Neural cell (in vitro differentiated cells): ENCODE measurements at regions not wholly inside any gene's neighbourhood (a gene's known extent, or its start where the extent isn't known, plus 50 kb on each side); places are given as distances from the start of the nearest gene placed in this dataset.

Source experiments
- CTCF ChIP-seq: fragments of 450-650 bp; IDR thresholded peaks from 2 replicates; pipeline ENCODE4 v1.5.1; 2014; ENCODE audit warnings: antibody characterized with exemption, mild to moderate bottlenecking, moderate library complexity; ENCODE audit not compliant: poor library complexity, severe bottlenecking
- EZH2 ChIP-seq: fragments of 200-600, 300-800 bp; shearing (Covaris generic), sonication (generic); IDR thresholded peaks from 2 replicates; pipeline ENCODE4 v1.6.1; 2014; ENCODE audit warnings: antibody characterized with exemption, low read length, borderline replicate concordance, mild to moderate bottlenecking; ENCODE audit not compliant: insufficient read depth, poor library complexity, severe bottlenecking
- MXI1 ChIP-seq: fragments of 450-650 bp; conservative IDR thresholded peaks from 2 replicates; pipeline ENCODE4 v1.6.1; 2014; ENCODE audit warnings: antibody characterized with exemption, mild to moderate bottlenecking; ENCODE audit not compliant: poor library complexity, severe bottlenecking
- POLR2AphosphoS5 ChIP-seq: IDR thresholded peaks from 2 replicates; pipeline ENCODE4 v1.6.1; 2012
- RAD21 ChIP-seq: fragments of 450-650 bp; conservative IDR thresholded peaks from 2 replicates; pipeline ENCODE4 v1.6.1; 2014; ENCODE audit warnings: antibody characterized with exemption, mild to moderate bottlenecking, moderate library complexity
- SMC3 ChIP-seq: fragments of 450-650 bp; conservative IDR thresholded peaks from 2 replicates; pipeline ENCODE4 v1.6.1; 2014; ENCODE audit warnings: antibody characterized with exemption, mild to moderate bottlenecking, moderate library complexity; ENCODE audit not compliant: poor library complexity
- TAF1 ChIP-seq: IDR thresholded peaks from 2 replicates; pipeline ENCODE4 v1.6.1; 2012; ENCODE audit warnings: low read depth

- no peak for TF ChIP-seq EZH2
- no peak for TF ChIP-seq CTCF
- TF ChIP-seq RAD21: no peak
- no peak for TF ChIP-seq MXI1
- no peak for TF ChIP-seq POLR2AphosphoS5
- TF ChIP-seq SMC3: no peak
- TF ChIP-seq TAF1: no peak
Observed at GRCh38 chr6:132070356-132070755, 119.2 kb upstream of the CCN2 start.
